GM21737 (cell line): ENCODE measurements at regions not wholly inside any gene's neighbourhood (a gene's known extent, or its start where the extent isn't known, plus 50 kb on each side); places are given as distances from the start of the nearest gene placed in this dataset.
"Not testable (repeated sequence)": the region's sequence is repeated elsewhere in the genome, so short reads cannot be mapped to it uniquely, and the experiment has no call there.

Experiments
- ATAC-seq: cut with Tn5 transposase; IDR thresholded peaks from one replicate; pipeline ENCODE4 v1.9.1; 2021; ENCODE audit warnings: mild to moderate bottlenecking, moderate library complexity; ENCODE audit not compliant: unreplicated experiment

DNA sequence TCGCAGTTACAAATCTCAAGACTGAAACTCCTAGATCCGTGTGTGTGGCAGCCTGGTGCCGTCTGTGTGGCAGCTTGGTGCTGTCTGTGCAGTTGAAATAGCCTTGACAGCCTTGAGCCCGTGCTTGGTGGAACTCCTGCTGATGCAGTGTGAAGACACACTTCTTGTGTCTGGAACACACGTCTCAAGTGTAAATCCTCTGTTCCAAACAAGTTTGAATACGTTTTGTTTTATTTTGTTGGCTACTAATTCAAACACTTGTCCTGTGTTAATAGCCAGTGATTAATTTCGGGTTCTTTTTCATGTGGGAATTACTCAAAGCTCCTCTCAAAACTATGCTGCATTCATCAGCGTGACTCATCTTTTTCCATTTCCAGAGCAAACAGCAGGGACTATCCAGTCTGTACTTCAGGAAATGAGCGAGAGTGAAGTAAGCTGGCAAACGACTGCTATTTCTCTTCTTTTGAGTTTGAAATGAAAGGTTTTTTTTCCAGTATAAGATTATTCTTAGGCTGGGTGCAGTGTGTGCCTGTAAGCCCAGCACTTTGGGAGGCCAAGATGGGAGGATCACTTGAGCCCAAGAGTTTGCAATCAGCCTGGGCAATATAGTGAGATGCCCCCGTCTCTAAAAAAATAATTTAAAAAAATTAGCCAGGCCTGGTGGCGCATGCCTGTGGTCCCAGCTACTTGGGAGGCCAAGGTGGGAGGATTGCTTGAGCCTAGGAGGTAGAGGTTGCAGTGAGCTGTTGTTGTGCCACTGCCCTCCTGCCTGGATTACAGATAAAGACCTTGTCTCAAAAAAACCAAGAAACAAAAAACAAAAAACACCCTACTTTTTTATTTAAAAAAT, 152.9 kb downstream of the SPP2 start:
- no peak for ATAC-seq

DNA sequence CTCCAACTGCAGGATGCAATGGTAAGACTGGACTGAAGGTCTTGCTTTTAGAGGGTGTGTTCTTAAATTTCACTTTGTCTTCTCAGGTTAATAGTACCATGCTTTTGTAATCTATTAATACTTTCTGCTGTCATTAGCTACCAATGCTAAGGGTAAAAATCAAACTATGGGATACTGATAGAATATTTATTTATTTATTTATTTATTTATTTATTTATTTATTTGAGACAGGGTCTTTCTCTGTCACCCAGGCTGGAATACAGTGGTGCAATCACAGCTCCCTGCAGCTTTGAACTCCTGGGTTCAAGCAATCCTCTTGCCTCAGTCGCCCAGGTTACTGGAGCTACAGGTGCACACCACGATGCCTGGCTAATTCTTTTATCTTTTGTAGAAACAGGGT, 152.1 kb downstream of the SPP2 start:
- no peak for ATAC-seq

DNA sequence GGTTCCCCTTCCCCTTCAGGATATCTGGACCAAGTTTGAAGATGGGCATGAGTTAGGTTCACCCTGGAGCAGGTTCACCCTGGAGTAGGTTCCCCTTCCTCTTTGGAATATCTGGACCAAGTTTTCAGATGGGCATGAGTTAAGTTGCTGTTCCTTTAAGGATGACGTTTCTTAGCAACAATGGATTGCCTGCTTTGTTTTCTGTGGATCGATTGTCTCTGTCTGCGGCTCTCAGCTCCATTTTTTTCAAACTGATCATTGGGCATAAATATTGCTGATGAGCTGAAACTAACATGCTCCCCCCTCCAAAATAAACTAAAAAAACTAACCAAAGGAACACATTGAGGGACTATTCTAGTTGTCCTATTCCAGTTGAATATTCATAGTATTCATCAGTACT, 149.5 kb downstream of the SPP2 start:
- no peak for ATAC-seq

GRCh38 chr2:234198976-234199375, 148.5 kb downstream of the SPP2 start:
- ATAC-seq, result no peak

GRCh38 chr2:234195516-234195915, 145.0 kb downstream of the SPP2 start:
- no peak for ATAC-seq

- ATAC-seq, result no peak
Observed at GRCh38 chr2:234193977-234194563, 143.6 kb downstream of the SPP2 start.

- ATAC-seq, result no peak
Observed at GRCh38 chr2:234191819-234192407, 141.4 kb downstream of the SPP2 start.

DNA sequence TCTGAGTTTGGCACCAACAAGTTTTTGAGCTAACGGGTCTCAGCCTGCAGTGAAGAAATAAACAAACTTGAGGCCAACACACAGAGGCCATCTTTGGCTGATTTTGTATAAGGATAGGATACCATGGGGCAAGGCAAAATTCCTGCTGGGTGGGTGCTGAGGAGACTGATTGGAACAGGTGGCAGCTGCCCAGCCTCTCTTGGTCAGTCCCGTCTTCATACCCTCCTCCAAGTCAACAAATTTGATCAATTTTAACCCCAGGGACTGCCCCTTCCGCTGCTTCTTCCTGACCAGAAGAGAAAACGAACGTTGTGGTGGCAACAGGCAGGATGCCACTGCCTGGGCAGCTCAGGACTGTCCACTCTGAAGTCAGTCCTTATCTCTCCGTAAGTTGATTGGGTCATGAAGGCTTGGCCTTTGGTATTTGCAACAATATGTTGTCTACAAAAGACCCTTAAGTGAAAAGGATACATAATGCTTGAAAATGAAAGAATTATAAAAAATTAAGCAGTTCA, 139.3 kb downstream of the SPP2 start:
- ATAC-seq, result no peak

- ATAC-seq, result no peak
Observed at GRCh38 chr2:234189230-234189629, 138.7 kb downstream of the SPP2 start.

- ATAC-seq, result no peak
Observed at GRCh38 chr2:234187646-234188174, 137.2 kb downstream of the SPP2 start.

GRCh38 chr2:234181121-234181520, 130.6 kb downstream of the SPP2 start:
- no peak for ATAC-seq

DNA sequence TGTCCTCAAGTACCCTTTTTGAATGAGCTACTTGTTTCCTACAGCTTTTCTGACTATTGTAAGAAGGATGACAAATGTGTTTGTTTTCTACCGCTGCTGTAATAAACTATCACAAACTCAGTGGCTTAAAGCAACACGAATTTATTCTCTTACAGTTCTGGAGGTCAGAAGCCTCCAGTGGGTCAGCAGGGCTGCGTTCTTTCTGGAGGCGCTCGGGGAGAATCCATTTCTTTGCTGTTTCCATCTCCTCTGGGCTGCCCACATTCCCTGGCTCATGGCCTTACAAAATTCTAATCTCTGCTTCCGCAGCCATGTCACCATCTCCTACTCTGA, 128.5 kb downstream of the SPP2 start:
- no peak for ATAC-seq

- no peak for ATAC-seq
Observed at GRCh38 chr2:234178330-234179030, 128.0 kb downstream of the SPP2 start.

DNA sequence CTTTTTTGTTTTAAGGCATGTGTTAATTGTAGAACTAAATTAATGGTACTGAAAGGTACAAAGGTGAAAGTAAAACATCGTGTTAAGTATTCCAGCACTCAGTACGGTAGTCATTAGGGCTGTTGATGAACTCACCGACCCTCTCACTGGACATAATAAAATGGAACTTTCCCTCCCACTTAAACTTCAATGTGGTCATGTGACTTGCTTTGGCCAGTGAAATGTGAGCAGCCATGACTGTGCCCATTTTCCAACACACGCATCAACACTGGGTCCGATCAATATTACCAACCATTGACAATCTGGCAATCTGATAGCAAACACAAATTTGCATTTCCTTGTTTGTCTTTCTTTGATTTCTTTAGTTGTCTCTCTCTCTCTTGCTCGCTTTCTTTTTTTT, 125.1 kb downstream of the SPP2 start:
- no peak for ATAC-seq

DNA sequence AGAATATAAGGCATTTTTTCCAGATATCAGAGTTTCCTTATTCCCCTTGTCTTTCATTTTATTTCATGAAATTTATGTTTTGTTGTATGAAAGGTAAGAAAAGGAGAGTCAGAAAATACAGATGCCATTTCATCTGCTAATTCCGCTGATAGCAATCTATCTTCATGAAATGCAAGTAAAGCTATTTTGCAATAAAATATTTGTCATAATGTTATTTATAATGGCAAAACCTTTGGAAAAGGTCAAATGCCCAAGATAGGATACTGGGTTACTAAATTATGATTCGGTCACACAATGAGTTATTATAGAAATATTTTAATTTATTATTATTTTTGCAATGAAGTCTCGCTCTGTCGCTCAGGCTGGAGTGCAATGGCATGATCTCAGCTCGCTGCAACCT, 124.2 kb downstream of the SPP2 start:
- ATAC-seq, result no peak

GRCh38 chr2:234172532-234172931, 122.0 kb downstream of the SPP2 start:
- no peak for ATAC-seq

GRCh38 chr2:234172066-234172465, 121.6 kb downstream of the SPP2 start:
- ATAC-seq, result no peak

DNA sequence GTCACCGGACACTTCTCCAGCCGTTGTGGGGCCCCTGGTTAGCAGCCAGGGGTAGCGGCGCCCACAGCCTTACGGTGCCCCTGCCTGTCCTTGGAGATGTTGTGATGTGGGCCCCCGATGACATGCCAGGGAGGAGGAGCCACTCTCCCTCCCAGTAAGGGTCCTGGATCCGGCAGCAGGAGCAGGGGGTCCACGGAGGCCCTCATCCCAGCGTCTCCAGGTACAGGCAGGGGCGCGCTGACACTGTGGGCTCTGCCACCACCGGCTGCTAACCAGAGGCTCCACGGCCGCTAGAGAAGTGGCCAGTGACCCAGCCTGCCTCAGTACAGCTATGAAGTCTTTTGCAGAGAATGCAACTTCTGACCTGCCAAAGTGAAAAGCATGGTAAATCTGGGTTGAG, 121.2 kb downstream of the SPP2 start:
- ATAC-seq, result no peak

DNA sequence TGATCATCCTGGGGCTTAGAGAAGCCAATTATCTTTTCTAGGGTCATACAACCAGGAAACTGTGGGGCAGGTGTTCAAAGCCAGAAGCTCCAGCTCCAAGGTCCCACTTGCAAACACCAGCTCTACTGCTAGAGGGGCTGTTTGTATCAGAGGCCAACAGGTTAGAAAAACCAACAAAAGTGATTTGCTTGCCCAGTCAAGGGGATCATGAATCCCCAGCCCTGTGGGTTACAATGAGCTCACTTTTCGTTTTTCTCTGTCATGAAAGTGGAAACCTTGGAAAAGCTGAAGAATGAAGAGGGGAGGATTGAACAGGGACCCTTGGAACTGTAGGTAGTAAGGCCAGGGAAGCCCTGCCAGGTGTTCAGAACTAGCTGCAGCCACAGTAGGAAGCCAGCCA, 119.2 kb downstream of the SPP2 start:
- no peak for ATAC-seq

- ATAC-seq, result not testable (repeated sequence)
Observed at GRCh38 chr2:234168605-234169570, 118.4 kb downstream of the SPP2 start.
